C4-2B (cell line): ENCODE measurements at regions not wholly inside any gene's neighbourhood (a gene's known extent, or its start where the extent isn't known, plus 50 kb on each side); places are given as distances from the start of the nearest gene placed in this dataset.

ENCODE experiments used
- CTCF ChIP-seq: fragments of 450-650 bp; conservative IDR thresholded peaks from 2 replicates; pipeline ENCODE4 v1.5.1; 2017; ENCODE audit warnings: mild to moderate bottlenecking
- ZFX ChIP-seq: fragments of 450-650 bp; IDR thresholded peaks from 2 replicates; pipeline ENCODE4 v1.6.1; 2017

GRCh38 chr7:85074-85882 is 107.1 kb upstream of the FAM20C start:
- TF ChIP-seq CTCF: no peak
- TF ChIP-seq ZFX: no peak
